D341Med (cell line): ENCODE measurements at regions not wholly inside any gene's neighbourhood (a gene's known extent, or its start where the extent isn't known, plus 50 kb on each side); places are given as distances from the start of the nearest gene placed in this dataset.

Source experiments
- DNase-seq: peaks from one replicate; pipeline ENCODE4 v3.0.0; 2012; ENCODE audit warnings: low spot score

DNA sequence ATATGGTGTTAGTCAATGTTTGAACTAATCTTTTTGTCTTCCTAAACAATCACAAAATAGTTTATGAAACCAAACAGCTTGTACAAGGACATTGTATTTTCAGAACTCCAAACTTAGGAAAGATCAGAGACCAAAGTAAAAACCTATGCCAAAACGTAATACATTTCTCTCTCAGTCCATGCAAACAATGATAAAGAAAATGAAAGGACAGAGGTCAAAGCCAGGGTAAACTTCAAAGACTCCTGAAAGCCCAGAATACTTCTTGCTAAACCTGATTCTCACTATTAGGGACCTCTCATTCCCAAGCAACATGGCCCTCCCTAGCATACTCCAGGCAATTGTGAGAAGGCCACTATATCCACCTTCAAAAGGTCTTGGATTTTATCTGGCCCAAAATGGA is 105.1 kb upstream of the GALNT5 start:
- DNase-seq, result no peak

DNA sequence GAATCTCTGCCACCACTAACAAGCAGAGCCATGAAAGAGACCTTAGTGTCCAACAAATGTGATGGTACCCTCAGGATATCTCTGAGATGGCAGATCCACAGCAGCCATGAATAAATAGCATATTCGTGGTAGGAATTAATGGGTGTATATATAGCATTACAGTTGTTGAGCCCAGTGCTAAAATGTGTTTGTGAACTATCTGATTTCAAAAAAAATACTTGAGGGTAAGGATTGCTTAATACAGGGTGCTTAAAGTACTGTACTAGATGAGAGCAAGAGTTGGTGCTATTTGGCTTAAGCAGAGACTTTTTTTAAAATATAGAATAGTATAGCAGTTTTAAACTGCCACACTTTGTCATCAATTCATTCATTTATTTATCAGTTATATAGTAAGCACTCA is 101.5 kb upstream of the GALNT5 start:
- no peak for DNase-seq

DNA sequence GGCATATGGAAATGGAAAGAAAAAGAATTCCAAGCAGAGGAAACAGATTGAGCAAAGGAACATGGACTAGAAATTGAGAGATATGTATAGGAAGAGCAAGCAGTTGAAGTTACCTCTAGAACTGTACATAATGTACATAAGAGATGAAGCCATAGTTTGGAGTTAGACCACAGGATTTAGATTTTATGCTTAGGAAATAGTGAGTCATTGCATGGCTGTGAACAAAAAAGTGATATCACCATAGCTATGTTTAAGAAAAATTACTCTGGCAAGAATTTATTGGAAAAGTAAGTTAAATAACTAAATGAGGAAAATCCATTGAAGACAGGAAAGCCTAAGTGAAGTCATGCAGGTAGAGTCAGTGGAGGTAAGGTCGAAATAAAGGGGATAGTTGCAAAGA is 99.4 kb upstream of the GALNT5 start:
- no peak for DNase-seq

DNA sequence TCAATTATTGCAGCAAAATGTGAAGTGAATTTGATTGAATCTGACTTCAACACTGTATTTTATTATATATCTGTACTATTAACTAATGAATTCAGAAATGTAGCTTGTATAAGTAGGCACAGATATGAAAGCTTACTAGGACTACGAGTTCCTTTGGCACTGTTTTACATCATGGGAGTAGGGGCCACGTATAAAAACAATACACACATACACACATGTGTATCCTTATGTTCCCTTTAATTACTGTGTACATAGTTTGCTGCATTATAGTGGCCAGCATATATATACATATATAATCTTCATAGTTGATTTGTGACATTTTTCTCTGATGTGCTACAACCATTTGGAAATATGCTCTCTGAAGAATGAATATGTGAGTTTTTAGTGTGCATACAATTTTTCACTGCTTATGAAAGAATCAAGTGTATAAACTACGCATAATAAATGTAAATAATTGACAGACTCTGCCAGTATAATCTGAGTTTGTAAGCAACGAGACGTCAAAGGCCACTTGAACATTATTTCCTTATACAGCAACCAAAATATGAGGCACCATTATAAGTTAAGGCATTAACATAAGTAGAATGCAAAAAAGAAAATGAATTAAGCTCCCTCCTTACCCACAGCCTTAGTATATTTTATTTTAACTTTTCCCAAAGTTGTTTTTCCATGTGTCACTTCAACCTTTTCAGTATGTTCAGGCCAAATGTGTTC is 98.1 kb upstream of the GALNT5 start:
- no peak for DNase-seq

DNA sequence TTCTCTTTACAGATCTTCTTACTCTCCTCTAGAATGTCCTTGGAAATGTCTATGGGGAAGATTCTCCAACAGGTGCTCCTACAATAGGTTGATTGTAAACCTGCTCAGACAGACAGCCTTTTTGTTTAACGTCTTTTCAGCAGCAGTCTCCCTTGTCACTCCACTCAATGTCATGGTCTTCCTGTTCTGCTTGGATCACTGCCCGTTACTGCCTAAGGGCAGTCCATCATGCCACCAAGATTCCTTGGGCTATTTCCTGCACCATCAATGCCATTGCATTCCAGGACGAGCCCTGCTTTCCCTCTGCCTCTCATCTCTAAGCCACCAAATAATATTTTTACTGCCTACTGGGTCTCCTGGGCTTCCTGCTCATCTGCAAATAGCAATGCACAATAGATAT is 97.4 kb upstream of the GALNT5 start:
- no peak for DNase-seq

DNA sequence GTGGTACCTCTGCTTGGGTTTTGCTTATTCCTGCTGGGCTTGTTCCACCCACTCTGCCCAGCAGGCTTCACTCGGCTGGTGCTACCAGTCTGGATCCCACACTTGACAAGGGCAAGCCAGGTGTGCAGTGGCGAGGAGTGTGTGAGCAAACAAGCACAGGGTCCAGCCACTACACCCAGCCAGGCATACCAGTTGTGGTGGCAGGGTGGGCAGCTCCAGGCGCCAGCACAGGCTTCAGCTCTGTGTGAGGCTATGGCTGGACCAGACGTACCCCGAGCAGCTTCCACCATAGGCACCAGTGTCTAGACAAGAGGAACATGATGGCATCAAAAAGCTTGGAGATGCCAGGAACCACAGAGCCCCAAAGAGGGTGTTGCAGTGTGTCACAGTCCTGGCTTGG is 93.1 kb upstream of the GALNT5 start:
- DNase-seq, result no peak

DNA sequence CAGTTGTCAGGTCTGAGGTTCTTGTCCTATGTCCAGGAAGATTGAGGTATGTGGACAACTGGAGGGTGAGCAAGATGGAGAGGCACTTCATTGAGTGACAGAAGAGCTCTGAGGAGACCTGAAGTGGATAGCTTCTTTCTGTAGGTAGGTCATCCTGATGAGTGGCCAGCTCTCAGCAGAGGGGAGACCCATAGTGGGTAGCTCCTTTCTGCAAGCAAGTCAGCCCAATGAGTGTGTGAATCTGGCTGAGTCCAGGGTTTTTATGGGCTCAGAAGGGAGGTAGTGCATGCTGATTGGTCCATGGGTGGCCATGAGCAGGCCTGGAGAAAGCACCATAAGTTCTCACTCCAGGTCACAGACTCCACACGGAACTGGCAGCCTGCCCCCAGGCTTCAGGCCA is 92.6 kb upstream of the GALNT5 start:
- DNase-seq, result no peak

DNA sequence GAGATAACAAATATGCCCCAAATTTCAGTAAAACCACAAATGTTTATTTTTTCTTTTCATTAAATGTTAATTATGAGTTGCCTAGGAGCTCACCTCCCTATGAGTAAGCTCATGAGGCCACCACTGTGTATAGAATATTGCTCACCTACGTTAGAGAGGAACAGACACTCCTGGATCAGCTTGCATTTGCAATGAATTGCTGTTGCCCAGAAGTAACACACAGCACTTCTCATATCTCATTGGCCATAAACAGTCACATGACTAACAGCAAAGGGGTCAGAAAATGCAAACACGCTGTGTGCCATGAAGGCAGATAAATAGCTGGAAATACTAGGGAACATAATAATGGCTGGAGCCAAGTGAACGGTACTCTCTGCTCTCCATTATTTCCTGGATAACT is 89.0 kb upstream of the GALNT5 start:
- no peak for DNase-seq

DNA sequence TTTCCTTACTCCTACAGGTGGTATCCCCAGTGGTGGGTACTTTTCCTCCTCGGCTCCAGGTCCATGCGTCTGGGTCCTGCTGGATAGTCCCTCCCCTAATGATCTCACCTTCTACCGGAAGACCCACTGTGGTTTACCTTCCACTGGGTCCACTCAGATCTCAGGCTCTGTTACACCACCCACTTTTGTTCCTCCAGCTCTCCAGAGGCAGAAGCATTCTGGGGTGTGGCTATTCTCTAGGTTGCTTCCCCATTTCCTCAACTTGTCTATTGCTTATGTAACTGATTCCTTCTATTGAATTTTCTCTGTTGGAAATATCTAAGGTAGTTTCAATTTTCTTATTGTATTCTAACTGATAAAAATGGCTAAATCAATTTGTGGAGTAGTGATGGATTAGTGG is 87.6 kb upstream of the GALNT5 start:
- DNase-seq, result no peak

DNA sequence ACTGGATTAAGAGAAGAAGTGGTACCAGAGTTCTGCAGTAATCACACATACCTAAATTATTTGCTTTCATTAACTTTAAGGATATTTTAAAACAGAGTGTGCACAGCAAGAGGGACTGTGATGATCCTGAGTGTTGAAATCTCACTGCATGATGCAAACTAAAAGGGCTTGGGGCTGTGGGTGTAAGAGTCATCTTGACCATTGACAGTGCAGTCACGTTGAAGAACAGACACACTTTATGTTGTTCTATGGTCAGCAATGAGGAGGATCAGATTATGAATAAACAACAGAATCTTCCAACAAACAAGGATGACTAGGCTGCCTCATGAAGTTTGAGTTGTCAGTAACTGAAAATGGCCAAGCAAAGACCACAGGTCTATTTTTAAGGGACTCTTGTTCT is 87.2 kb upstream of the GALNT5 start:
- no peak for DNase-seq

DNA sequence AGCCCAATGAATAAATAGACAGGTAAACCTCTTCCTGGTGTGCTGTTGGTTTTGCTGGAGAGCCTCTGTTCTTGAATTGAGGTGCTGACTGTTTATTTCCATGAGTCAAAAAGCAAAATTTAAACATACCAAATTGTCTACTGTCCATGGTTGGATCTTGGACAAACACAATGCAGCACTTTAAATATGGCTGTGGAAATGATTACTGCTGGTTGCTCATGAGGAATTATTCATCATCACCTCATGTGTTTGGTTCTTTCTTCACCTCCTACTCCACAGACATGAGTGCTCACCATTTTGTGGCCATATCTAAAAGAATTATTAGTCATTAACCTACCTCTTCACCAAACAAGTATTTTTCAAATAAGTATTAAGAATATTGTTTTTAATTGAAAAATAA is 85.3 kb upstream of the GALNT5 start:
- no peak for DNase-seq

DNA sequence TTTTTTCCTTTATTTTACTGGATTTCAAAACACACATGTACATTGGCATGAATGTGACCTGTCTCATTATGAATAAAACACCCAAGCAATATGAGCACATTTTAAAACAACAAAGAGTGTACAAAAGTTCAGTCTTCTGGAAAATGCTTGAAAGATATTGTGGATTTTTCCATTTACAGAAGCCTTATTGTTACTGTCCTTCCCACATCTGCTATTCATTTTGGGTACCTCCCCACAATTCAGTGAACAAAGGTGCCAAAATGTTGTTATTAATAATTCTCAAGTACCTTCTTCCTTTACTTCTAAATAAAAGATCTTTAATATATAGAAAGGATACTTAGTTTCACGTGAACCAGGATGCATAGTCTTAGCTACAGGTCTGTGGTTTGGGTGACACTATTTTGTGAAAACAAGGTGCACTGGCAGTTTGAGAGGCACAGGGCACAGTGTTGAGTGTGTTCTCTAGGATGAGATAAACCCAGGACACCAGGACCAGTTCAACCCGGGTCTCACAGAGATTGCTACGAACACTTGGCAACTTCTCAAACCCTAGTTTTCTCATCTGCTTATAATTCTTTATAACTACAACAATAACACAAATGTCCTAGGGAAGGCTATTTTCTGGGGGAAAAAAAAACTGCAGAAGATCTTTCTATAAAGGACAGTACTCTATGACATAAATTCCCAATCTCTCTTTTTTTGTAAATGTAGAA is 84.5 kb upstream of the GALNT5 start:
- peak; percentile 20 for DNase-seq

DNA sequence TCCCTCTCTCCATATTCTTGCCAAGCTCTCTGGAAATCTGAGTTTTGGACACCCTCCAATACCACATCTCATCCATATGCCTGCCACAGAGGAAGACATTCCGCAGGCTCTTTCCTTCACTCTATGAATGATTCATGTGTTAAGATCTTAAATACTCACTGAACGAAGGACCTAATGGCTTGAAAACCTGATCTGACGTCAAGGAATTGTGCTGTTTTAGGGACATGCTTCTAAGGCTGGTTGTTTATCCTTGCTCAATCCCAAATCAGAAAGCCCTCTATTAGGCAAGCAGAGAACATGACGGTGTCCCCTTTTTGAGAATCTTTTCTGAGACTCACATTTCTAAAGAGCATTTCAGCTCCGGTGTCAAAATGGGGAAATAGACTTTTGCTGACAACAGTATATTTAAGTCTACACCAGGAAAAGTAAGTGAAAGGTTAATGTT is 83.7 kb upstream of the GALNT5 start:
- DNase-seq, result peak; percentile 67

DNA sequence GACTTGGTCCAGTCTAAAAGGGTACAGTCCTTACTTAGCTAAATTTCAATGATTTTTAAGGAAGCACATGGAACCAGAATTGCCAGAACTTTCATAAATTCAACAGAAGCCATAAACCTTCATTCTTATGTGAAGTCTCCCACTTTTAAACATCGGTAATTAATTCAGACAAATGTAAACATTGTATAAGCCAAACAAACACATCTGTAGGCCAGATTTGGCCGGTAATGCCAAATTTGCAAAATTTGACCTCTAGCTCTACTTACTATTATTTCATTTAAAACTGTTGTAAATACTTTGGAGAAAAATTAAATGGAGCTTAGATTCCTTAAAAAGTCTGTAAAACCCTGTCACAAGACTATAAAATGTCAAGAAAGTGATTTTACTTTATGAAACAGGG is 83.2 kb upstream of the GALNT5 start:
- no peak for DNase-seq

DNA sequence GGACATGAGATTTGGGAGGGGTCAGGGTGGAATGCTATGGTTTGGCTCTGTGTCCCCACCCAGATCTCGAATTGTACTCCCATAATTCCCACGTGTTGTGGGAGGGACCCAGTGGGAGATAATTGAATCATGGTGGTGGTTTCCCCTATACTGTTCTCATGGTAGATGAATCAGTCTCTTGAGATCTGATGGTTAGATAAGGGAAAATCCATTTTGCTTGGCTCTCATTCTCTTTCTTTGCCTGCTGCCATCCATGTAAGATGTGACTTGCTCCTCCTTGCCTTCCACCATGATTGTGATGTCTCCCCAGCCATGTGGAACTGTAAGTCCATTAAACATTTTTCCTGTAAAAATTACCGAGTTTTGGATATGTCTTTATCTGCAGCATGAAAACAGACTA is 80.9 kb upstream of the GALNT5 start:
- DNase-seq, result no peak

DNA sequence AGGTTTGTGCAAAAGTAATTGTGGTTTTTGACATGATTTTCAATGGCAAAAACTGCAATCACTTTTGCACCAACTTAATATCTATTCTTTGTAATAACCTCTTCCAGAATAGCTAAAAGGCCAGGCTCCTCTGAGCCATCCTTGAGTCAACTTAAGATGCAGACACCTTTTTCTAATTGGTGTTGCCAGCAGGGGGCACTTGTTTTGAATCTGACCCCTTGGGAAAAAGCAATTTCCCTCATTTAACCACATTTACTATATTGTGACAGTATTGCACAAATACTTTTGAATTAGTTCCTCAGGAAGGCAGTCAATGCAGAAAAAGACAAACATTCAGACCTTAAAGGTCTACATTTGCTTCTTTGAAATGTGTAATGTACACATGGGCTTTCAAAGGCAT is 78.6 kb upstream of the GALNT5 start:
- no peak for DNase-seq

DNA sequence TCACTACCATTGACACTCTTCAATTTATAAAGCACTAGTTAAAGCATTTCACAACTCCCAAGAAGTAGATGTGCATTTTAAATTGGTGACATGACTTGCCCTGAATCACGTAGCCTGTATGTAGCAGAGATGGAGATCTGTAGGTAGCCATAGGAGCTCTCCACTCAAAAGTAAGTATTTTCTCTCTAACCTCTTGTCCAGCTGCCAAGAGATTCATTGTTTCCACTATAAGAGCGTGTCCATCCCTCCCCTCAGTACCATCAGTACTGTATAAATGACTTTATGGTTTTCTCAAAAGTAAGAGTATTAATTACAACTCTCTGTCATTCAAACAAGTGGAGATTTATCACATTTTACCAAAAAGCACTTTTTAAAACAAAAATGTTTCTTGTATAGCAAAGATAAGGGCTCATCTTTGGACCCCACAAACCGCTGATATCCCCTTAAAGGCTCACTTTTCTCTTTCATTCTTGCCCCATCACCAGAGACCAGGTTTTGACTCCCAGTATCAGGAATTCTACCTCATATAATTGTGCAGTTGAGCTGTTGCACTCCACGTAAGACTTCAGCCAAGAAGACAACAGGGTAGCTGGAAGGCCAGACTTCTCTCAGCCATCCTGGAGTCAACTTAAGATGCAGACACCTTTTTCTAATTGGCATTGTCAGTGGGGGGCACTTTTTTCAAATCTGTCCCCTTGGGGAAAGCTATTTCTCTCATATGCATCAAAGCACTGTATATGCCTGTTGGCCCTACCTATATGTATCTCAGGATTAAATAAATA is 78.0 kb upstream of the GALNT5 start:
- DNase-seq, result no peak

DNA sequence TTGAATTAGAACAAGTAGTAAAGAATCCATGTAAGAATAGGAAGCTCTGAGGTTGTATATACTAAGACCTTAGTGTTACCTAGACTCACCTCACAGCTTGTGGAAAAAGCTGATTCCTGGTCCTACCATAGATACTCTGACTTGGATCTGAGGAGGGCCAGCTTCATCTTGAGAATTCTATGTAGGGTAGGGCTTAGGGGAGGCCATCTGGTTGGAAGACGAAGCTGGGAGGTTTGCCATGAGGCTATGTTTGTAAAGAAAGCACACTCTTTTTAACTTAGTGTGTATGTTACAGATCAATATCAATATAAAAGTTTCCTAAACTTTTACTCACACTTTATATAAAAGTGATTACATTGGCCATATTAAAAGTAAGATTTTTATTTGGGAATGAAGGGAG is 77.1 kb upstream of the GALNT5 start:
- no peak for DNase-seq

DNA sequence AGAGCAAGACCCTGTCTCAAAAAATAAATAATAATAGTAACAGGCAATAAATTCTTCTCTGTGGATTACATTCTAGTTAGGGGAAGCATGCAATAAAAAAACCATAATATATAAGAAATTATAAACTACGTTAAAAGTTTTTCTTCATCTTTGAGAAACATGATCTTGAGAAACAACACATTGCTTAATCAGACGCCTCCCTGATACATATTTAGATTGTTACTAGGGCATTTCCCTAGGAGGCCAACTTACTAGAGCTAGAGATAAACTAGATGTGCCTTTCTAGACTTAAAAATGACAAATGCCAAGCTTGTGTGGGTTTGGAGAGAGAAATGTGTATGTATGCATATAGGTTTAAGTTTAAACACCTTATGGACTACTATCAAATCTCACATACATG is 76.3 kb upstream of the GALNT5 start:
- no peak for DNase-seq

DNA sequence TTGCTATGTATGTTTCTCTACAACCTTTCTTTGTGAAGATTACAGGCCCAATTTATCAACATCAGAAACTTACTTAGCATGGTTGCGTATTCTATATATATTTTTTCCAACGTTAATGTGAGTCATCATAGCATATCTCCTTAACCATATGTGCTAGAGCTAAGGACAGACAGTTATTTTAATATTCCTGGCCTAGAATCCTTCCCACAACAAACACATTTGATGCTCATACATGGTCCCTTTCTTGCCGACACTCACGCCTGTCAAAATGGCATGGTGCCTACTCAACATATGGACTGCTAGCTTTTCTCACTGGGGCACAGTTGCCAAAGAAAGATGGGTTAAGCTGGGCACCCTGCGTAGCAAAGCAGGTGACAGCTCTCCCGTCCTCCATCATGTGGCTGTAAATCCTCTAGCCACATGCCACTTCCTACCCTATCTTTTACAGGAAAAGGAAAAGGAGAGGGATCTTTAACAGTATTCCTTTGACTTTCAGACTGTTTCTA is 75.2 kb upstream of the GALNT5 start:
- peak; percentile 66 for DNase-seq

DNA sequence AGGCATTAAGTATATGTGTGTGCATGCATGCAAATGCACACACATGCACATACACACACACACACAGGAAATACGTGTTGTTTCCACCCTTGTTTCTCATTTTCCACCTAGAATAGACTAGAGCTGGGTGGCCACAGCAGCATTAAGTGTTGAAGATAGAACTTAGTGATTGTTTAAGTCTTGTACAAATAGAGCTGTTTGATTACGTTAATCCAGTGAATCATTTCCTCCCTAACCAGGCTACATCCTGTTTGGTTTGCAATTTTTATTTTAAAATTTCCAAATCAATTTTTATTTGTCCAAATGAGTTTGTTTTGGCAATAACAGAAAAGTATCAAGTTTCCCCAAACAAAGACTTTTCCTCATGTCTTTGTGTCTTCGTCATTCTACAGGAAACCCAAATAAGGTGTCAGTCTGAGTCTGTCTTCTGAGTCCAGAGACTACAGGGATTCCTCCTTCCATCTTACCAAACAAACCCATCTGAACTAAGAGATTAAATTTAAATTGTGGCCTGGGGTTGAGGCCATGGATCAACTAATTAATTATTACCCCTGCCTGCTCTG is 74.6 kb upstream of the GALNT5 start:
- DNase-seq, result no peak

DNA sequence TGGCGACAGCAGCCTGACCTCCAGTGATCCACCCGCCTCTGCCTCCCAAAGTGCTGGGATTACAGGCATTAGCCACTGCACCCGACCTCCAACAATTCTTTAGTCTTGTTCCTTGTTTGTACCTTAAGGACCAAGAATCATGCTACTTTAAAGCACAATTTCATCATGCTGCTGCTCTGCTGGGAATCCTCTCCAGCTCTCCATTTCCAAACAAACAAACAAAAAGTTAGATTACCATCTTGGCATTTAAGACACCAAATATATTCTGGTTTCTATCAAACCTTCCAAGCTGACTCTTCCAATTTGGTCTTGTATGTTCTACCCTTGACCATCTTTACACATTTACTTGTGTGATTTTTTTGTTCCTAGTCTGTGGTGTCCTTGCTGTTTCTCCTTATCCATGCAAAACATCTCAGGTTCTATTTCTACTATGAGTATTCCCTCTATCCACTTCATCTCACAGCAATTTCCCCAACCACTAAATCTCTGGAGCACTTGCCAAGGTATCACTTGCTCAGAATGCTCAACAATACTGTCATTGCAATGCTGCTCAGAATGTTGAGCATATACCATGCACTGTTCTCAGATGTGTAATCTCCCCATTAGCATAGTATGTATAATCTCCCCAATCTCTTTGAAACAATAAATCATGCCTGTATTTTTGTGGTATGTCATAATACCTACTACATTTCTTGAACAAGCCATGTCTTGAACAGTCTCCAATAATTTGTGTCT is 73.2 kb upstream of the GALNT5 start:
- DNase-seq, result no peak
